Suprapubic skin (tissue), 4 donors: ENCODE measurements at regions not wholly inside any gene's neighbourhood (a gene's known extent, or its start where the extent isn't known, plus 50 kb on each side); places are given as distances from the start of the nearest gene placed in this dataset.
"Not testable (repeated sequence)": the region's sequence is repeated elsewhere in the genome, so short reads cannot be mapped to it uniquely, and the experiment has no call there.

ENCODE experiments used
- CTCF ChIP-seq, 2 donors: fragments of 200-600 bp in 1 of 2; fragments of 450-650 bp in 1 of 2; sonication (generic) in 1 of 2; IDR thresholded peaks; one replicate each; pipeline ENCODE4 v1.5.1; 2016 to 2019; ENCODE audit warnings: antibody characterized with exemption in 2 of 2, mild to moderate bottlenecking in 1 of 2, moderate library complexity in 1 of 2
- EP300 ChIP-seq: sonication (generic); formaldehyde crosslinking; IDR thresholded peaks from one replicate; pipeline ENCODE4 v1.6.1; 2017; ENCODE audit warnings: antibody characterized with exemption
- POLR2A ChIP-seq, 2 donors: fragments of 450-650 bp; IDR thresholded peaks; one replicate each; pipeline ENCODE4 v1.6.1; 2017; ENCODE audit warnings: antibody characterized with exemption in 2 of 2, mild to moderate bottlenecking in 2 of 2, moderate library complexity in 2 of 2
- POLR2AphosphoS5 ChIP-seq, 3 donors: sonication (generic); formaldehyde crosslinking; IDR thresholded peaks; one replicate each; pipeline ENCODE4 v1.6.1; 2017; ENCODE audit warnings: antibody characterized with exemption in 3 of 3

GRCh38 chr6:13872006-13872405 is 52.7 kb upstream of the RNF182 start:
- not testable (repeated sequence) for TF ChIP-seq CTCF (IDR thresholded peaks at IDR 0.05); POLR2AphosphoS5 (IDR thresholded peaks at IDR 0.05); POLR2A (IDR thresholded peaks at IDR 0.05); EP300
